ENCODE measurements at regions not wholly inside any gene's neighbourhood (a gene's known extent, or its start where the extent isn't known, plus 50 kb on each side); places are given as distances from the start of the nearest gene placed in this dataset.

DNA sequence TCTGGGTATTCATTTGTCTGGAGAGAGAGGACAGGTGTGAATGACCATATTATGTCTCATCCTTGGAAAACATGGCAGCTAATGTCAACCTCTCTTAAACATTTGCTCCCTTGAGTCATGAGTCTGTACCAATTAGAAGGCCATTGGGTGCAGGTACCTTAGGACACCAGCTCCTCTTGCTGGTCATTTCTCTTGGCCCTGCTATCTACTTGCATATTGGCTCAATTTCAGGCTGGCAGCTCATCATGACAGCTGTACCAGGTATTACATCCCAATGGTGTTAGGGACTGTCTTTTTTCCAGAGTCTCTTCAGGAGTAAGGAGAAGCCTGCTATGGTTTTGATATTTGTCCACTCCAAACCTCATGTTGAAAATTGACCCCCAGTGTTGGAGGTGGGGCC, 92.2 kb upstream of the ANKRD28 start:
- H3K9ac ChIP-seq (ENCODE audit: low read length in 3 of 3), result no peak overlapping the region
- no peak overlapping the region for H3K4me3 ChIP-seq (ENCODE audit: low read length in 3 of 3)
- H3K27ac ChIP-seq (ENCODE audit: low read depth in 2 of 2, low read length in 2 of 2), result no peak overlapping the region
- H3K4me1 ChIP-seq (ENCODE audit: control insufficient read depth in 2 of 3, insufficient read depth in 2 of 3, low read depth in 1 of 3, low read length in 3 of 3), result peaks cover 4 to 12% (median 5%) of the 10 kb centered on the region in 3 donors
- no peaks in the 10 kb centered on the region for H3K27me3 ChIP-seq (ENCODE audit: control insufficient read depth, insufficient read depth, low read length)
- TF ChIP-seq, protein P1, sequence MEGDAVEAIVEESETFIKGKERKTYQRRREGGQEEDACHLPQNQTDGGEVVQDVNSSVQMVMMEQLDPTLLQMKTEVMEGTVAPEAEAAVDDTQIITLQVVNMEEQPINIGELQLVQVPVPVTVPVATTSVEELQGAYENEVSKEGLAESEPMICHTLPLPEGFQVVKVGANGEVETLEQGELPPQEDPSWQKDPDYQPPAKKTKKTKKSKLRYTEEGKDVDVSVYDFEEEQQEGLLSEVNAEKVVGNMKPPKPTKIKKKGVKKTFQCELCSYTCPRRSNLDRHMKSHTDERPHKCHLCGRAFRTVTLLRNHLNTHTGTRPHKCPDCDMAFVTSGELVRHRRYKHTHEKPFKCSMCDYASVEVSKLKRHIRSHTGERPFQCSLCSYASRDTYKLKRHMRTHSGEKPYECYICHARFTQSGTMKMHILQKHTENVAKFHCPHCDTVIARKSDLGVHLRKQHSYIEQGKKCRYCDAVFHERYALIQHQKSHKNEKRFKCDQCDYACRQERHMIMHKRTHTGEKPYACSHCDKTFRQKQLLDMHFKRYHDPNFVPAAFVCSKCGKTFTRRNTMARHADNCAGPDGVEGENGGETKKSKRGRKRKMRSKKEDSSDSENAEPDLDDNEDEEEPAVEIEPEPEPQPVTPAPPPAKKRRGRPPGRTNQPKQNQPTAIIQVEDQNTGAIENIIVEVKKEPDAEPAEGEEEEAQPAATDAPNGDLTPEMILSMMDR (IDR thresholded peaks at IDR 0.05; ENCODE audit: borderline replicate concordance, extremely low read depth, insufficient read depth), result no peak
- no peaks in the 10 kb centered on the region for H3K36me3 ChIP-seq (ENCODE audit: control insufficient read depth in 2 of 3, insufficient read depth in 3 of 3, low read length in 3 of 3)
- H3K9me3 ChIP-seq (ENCODE audit: control insufficient read depth in 2 of 3, insufficient read depth in 1 of 3, low read length in 3 of 3), result no peaks in the 10 kb centered on the region
- intact Hi-C loops (cut with DNase I), result no loop called here
- no peak for DNase-seq
- no peak for FAIRE-seq

DNA sequence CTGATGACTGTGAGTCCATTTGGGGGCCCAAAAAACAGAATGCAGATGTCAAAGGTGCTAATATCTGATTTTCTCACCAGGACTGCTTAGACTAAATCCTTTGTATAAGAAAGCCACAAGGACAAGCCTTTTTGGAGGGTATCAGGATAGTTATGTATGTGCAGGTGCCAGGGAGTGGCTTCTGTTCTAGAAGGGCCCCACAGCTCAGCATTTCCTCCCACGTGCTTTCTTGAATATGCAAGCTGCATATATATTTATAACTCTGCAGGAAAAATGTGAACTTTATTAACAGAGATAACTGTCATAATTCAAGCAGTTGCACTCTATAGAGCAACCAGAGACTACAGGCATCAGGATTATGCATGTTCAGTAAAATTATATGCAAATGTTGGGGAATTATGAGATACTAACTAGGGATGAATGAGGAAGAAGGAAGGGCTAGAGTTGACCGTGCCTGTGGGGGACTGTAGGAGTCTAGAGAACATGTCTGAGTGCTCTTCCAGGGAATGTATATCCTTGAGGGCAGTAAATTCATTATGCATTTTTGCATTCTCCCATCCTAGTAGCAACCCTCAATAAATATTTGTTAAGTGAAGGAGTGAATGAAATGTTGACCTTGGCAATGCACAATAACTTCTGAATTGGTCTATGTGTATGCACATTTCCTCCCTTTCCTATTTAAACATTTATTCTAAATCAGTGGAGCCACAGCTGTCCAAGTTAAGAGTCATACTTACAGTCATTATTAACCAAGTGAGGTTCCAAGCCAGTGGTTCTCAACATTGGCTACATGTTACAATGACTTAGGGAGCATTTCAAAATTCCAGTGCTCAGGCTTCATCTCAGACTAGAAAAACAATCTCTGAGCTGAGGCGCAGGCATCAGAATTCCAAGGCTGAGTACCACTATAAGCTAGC, 94.8 kb upstream of the ANKRD28 start:
- peak in 2 of 5 donors; percentile 60 to 72 for DNase-seq
- Histone ChIP-seq H3K9me3 (ENCODE audit: control insufficient read depth in 2 of 3, insufficient read depth in 1 of 3, low read length in 3 of 3) (no peaks in the 10 kb centered on the region), H3K27me3 (ENCODE audit: control insufficient read depth, insufficient read depth, low read length) (no peaks in the 10 kb centered on the region), H3K4me1 (ENCODE audit: control insufficient read depth in 2 of 3, insufficient read depth in 2 of 3, low read depth in 1 of 3, low read length in 3 of 3) (peaks cover 4 to 12% (median 5%) of the 10 kb centered on the region in 3 donors), H3K27ac (ENCODE audit: low read depth in 2 of 2, low read length in 2 of 2) (no peak overlapping the region), H3K9ac (ENCODE audit: low read length in 3 of 3) (no peak overlapping the region), H3K36me3 (ENCODE audit: control insufficient read depth in 2 of 3, insufficient read depth in 3 of 3, low read length in 3 of 3) (no peaks in the 10 kb centered on the region), H3K4me3 (ENCODE audit: low read length in 3 of 3) (no peak overlapping the region)
- FAIRE-seq, result no peak
- TF ChIP-seq, protein P1 (IDR thresholded peaks at IDR 0.05; ENCODE audit: borderline replicate concordance, extremely low read depth, insufficient read depth), result no peak
- intact Hi-C loops (cut with DNase I), result no loop called here

DNA sequence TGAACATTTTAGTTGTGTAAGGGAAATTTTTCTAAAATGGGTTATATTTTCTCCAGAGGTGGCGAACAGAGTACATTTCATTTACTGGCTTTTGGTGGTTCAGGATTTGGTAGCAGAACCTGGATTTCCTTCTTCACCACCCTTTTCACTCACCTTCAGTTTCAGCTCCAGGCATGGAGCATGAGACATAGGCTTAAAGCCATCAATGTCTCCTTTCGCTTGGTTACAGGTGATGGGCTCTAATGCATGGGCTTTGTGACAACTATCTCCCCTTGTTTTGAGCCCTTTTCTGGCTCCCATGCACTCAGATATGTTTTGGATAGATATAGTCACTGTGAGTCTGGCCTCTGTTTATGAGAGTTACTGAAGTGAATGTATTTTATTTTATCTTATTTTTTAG, 96.6 kb upstream of the ANKRD28 start:
- TF ChIP-seq, protein P1 (IDR thresholded peaks at IDR 0.05; ENCODE audit: borderline replicate concordance, extremely low read depth, insufficient read depth), result no peak
- DNase-seq, result no peak
- no peak overlapping the region for H3K27ac ChIP-seq (ENCODE audit: low read depth in 2 of 2, low read length in 2 of 2)

More for the DNA sequence above, 96.6 kb upstream of the ANKRD28 start:
- Histone ChIP-seq H3K27me3 (ENCODE audit: control insufficient read depth, insufficient read depth, low read length) (no peaks in the 10 kb centered on the region), H3K4me3 (ENCODE audit: low read length in 3 of 3) (no peak overlapping the region), H3K36me3 (ENCODE audit: control insufficient read depth in 2 of 3, insufficient read depth in 3 of 3, low read length in 3 of 3) (no peaks in the 10 kb centered on the region), H3K9ac (ENCODE audit: low read length in 3 of 3) (no peak overlapping the region), H3K4me1 (ENCODE audit: control insufficient read depth in 2 of 3, insufficient read depth in 2 of 3, low read depth in 1 of 3, low read length in 3 of 3) (peaks cover 4 to 12% (median 5%) of the 10 kb centered on the region in 3 donors), H3K9me3 (ENCODE audit: control insufficient read depth in 2 of 3, insufficient read depth in 1 of 3, low read length in 3 of 3) (no peaks in the 10 kb centered on the region)
- no peak for FAIRE-seq
- intact Hi-C loops (cut with DNase I), result no loop called here

All from kidney (tissue), 13 donors.